Endothelial cell of umbilical vein (primary cell): ENCODE measurements at regions not wholly inside any gene's neighbourhood (a gene's known extent, or its start where the extent isn't known, plus 50 kb on each side); places are given as distances from the start of the nearest gene placed in this dataset.

Experiments
- EZH2 ChIP-seq: IDR thresholded peaks from 2 replicates; pipeline ENCODE4 v1.6.1; 2012; ENCODE audit warnings: borderline replicate concordance, low read depth, mild to moderate bottlenecking, moderate library complexity, low read length, inconsistent platforms; ENCODE audit not compliant: severe bottlenecking
- FOS ChIP-seq: IDR thresholded peaks from 2 replicates; pipeline ENCODE4 v1.6.1; 2011; ENCODE audit warnings: mild to moderate bottlenecking, low read length, moderate library complexity, borderline replicate concordance; ENCODE audit not compliant: insufficient read depth
- JUN ChIP-seq: IDR thresholded peaks from 2 replicates; pipeline ENCODE4 v1.6.1; 2011; ENCODE audit warnings: borderline replicate concordance, low read depth; ENCODE audit not compliant: insufficient read length, insufficient read depth
- MAX ChIP-seq: IDR thresholded peaks from 2 replicates; pipeline ENCODE4 v1.6.1; 2011; ENCODE audit not compliant: insufficient read depth, insufficient read length
- MYC ChIP-seq: IDR thresholded peaks from one replicate; pipeline ENCODE4 v1.6.1; 2011; ENCODE audit warnings: mild to moderate bottlenecking, low read depth, low read length
- POLR2A ChIP-seq: IDR thresholded peaks from 2 replicates; pipeline ENCODE4 v1.6.1; 2012; ENCODE audit warnings: low read depth, mild to moderate bottlenecking, control low read depth, low read length
- POLR2AphosphoS5 ChIP-seq: IDR thresholded peaks from 2 replicates; pipeline ENCODE4 v1.6.1; 2012; ENCODE audit warnings: low read depth, mild to moderate bottlenecking, control low read depth, low read length, moderate library complexity; ENCODE audit not compliant: insufficient read depth
- TF ChIP-seq, protein P1 (sequence below), 2 donors: IDR thresholded peaks; 1 replicate in 1 of 2; 2 replicates in 1 of 2; pipeline ENCODE4 v1.5.1; 2011; ENCODE audit warnings: low read length in 2 of 2, mild to moderate bottlenecking in 2 of 2, moderate library complexity in 2 of 2, control low read depth in 1 of 2, inconsistent platforms in 1 of 2, low read depth in 1 of 2; ENCODE audit not compliant: insufficient read depth in 1 of 2; ENCODE audit errors: extremely low read depth in 1 of 2

- TF ChIP-seq, protein P1, sequence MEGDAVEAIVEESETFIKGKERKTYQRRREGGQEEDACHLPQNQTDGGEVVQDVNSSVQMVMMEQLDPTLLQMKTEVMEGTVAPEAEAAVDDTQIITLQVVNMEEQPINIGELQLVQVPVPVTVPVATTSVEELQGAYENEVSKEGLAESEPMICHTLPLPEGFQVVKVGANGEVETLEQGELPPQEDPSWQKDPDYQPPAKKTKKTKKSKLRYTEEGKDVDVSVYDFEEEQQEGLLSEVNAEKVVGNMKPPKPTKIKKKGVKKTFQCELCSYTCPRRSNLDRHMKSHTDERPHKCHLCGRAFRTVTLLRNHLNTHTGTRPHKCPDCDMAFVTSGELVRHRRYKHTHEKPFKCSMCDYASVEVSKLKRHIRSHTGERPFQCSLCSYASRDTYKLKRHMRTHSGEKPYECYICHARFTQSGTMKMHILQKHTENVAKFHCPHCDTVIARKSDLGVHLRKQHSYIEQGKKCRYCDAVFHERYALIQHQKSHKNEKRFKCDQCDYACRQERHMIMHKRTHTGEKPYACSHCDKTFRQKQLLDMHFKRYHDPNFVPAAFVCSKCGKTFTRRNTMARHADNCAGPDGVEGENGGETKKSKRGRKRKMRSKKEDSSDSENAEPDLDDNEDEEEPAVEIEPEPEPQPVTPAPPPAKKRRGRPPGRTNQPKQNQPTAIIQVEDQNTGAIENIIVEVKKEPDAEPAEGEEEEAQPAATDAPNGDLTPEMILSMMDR (IDR thresholded peaks at IDR 0.05; ENCODE audit: extremely low read depth in 1 of 2, insufficient read depth in 1 of 2, low read depth in 1 of 2, low read length in 2 of 2), result no peak
- no peak for TF ChIP-seq POLR2AphosphoS5
- TF ChIP-seq POLR2A, result no peak
- no peak for TF ChIP-seq EZH2
- no peak for TF ChIP-seq MAX
- TF ChIP-seq JUN, result no peak
- no peak for TF ChIP-seq FOS
- TF ChIP-seq MYC, result no peak
These were observed 209.3 kb upstream of the SATB1 start for GRCh38 chr3:18634461-18634860.
